KOPT-K1 (cell line): ENCODE measurements at regions not wholly inside any gene's neighbourhood (a gene's known extent, or its start where the extent isn't known, plus 50 kb on each side); places are given as distances from the start of the nearest gene placed in this dataset.
A peak's percentile ranks its signal among the peaks of the same experiment; 100 is the strongest.

Experiments used
- H3K27ac ChIP-seq: fragments of 200-600 bp; sonication (generic); 2 replicates; pipeline ENCODE4 v1.5.1; 2016; ENCODE audit warnings: antibody characterized with exemption, mild to moderate bottlenecking, low read depth, low read length; ENCODE audit not compliant: poor library complexity, severe bottlenecking
- H3K36me3 ChIP-seq: fragments of 200-600 bp; sonication (generic); 2 replicates; pipeline ENCODE4 v1.5.1; 2017; ENCODE audit warnings: antibody characterized with exemption, mild to moderate bottlenecking, low read length, moderate library complexity; ENCODE audit not compliant: insufficient read depth
- H3K9me3 ChIP-seq: fragments of 200-600 bp; sonication (generic); 2 replicates; pipeline ENCODE4 v1.5.1; 2017; ENCODE audit warnings: antibody characterized with exemption, low read length, mild to moderate bottlenecking; ENCODE audit not compliant: insufficient read depth, poor library complexity, severe bottlenecking

DNA sequence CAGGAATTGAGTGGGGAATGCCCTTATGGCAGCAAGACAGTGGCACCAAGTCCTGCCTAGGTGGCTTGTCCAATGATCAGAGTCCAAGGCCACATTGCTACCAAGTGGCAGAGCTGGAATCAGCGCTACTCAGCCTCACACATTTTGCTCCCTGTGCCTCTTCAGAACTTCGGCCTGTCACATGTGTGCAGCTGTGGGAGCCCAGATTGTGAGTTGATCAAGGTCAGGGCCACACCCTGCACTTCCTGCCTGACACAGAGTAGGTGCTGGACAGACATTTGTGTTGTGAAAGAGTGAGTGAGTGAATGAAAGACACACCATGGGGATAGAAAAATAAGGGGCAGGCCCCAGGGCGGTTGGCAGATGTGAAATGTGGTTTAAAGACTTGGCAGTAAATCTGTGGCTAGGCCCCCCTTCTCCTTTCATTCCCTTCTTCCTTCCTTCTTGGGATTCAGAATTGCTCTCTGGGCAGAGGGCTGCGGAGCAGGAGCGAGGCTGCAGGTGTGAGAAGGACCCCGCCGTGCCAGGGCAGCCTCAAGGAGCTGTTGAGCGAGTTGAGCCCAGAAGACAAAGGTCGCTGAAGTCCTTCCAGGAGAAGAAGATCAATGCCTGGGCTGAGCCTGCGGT is 83.5 kb downstream of the SLC25A47 start:
- Histone ChIP-seq H3K27ac (peak overlapping the region; percentile 5), H3K9me3 (no peaks in the 10 kb centered on the region), H3K36me3 (no peaks in the 10 kb centered on the region)

DNA sequence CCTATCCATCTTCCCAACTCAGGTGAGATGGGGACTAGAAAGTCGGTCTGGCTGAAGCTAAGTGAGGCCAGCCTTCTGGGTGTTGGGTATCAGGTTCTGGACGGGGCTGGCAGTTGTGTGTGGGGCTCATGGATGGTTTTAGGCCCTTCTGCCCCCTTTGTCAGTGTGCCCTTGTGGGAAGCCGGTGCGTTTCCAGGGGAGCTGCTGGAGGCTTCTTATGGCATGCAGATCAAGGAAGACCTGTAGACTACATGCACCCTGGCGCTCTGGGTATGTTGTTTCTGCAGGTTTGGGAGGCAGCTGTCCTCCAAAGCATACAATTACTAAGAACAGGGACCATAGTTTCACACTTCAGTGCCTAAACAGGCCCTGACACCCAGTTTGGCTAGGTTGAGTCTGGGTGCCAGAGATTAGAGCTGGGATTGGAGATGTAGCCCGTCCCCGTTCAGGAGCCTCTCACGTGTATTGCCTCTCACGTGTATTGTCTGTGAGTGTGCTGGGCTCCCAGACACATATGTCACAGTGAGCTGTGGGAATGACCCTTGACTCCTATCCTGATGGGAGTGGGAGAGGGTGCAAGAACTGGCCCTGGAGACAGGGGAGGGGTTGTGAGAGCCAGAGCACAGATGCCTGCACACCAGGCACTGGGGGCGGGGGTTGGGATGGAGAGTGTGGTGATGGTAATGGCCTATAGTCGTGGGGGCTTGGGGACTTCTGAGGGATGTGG is 84.4 kb downstream of the SLC25A47 start:
- Histone ChIP-seq H3K27ac (no peak overlapping the region), H3K9me3 (no peaks in the 10 kb centered on the region), H3K36me3 (no peaks in the 10 kb centered on the region)

DNA sequence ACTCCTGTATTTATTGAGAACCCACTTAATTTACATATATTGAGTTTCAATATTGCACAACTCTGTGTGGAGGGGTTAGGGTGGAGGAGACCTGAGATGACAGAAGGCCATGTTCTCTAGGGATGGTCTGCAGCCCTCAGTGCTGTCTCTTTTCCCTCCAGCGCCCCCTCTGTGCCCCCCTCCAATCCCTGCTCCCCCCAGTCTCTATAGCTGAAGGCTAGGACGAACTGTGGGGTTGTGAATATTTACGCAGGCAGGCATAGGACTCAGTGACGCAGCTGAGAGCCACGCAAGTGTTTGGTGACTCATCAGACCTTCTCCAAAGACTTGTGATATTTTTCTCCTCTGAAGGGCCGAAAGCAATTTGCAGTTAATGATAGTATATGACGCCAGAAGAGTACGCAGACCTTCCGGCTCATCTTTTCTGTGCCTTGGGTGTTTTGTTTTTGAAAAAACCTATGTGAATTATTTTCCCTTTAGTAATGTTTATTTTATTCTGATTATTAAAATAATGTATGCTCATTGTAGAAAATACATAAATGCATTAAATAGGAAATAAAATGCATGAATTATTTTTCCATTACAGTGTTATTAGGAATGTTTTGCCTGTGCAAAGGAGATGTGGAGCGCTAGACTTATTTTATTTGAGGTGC is 85.3 kb downstream of the SLC25A47 start:
- Histone ChIP-seq H3K27ac (no peak overlapping the region), H3K36me3 (no peaks in the 10 kb centered on the region)

DNA sequence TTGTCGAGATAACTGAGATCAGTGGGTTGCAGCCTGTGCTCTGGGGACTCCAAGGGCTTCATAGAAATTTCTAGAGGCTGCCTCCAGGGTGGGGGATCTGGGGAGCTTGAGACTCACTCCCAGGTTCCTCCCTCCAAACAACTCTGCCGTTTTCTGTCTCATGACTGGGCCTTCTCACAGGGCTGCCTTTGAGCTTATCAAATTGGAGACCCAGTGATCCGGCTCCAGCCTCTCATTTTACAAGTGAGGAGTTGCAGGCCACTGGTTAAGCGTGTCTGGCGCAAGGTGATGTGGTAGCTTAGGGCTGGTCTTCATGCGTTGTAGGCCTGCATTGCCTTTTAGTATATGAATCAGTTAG is 85.8 kb downstream of the SLC25A47 start:
- Histone ChIP-seq H3K9me3 (no peaks in the 10 kb centered on the region), H3K27ac (no peak overlapping the region), H3K36me3 (no peaks in the 10 kb centered on the region)

More for the DNA sequence above, 85.3 kb downstream of the SLC25A47 start:
- H3K9me3 ChIP-seq = no peaks in the 10 kb centered on the region

DNA sequence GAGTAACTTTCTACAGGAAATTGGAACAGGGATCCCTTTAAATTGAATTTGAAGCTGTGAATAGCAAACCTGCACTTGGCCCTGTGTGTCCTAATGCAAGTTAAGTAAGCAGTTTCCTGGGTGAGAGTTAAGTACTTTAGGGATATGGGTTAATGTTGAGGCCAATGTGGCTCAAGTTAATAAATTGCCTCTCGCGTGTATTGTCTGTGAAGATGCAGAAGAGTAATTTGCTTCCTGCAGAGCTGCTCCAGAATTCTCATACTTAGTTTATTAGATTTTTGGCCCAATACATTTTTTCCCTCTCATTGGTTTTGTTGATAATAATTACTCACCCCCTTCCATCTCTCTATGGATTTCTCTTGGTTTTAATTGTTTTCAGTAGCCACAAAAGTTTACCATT is 86.5 kb downstream of the SLC25A47 start:
- Histone ChIP-seq H3K27ac (no peak overlapping the region), H3K36me3 (no peaks in the 10 kb centered on the region), H3K9me3 (no peaks in the 10 kb centered on the region)

DNA sequence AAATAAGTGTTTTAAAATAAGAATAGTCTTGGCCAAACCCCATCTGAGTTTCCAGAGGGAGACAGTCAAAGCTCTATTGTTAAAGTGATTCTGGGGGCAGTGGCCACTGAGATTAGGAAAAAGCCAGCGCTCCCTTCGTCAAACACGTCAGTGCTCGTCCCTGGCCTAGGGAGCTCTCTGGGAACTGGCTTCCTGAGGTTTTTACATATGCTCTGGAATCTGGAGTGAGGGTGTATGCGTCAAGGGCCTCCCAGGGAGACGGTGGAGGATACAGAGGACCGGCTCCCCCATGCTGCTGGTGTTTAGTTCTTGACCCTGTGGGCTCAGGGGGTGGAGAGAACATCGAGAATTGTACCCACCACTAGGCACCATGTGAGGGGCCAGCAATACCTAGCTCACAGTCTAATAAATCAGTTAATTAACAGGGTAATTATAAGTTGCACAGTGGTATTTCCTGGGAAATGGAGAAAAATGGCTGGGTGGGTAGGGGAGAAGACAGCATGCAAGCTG is 87.0 kb downstream of the SLC25A47 start:
- no peak overlapping the region for H3K27ac ChIP-seq
- no peaks in the 10 kb centered on the region for H3K9me3 ChIP-seq
- no peaks in the 10 kb centered on the region for H3K36me3 ChIP-seq

DNA sequence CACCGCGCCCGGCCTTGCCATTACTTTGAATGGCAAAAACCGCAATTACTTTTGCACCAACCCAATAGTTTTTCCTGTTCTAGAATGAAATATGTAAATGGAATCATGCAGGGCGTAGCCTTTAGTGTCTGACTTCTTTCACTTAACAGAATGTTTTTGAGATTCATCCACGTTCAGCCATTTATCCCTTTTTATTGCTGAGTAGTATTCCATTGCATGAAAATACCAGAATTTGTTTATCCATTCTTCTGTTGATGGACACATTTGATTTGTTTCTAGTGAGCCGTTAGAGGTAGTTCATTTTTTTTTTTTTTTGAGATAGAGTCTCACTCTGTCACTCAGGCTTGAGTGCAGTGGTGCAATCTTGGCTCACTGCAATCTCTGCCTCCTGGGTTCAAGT is 90.6 kb downstream of the SLC25A47 start:
- no peaks in the 10 kb centered on the region for H3K9me3 ChIP-seq
- no peak overlapping the region for H3K27ac ChIP-seq
- no peaks in the 10 kb centered on the region for H3K36me3 ChIP-seq

DNA sequence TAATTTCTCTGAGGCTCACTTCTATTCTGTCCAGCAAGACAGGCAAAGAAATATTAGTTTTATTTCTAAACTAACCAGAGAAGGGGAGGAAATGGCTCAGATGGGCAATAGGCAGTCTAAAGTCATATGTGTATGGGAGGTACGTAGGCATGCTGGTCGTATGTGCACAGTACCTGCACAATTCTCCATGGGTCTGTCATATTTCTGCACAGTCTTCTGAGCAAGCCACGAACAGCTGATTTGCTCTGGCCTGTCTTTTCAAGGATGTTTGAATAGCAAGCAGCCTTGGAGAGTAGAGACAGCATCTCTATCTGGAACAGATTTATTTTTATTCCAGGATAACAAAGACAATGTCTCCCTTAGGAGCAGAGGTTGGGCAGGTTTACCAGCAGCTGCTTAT is 92.1 kb downstream of the SLC25A47 start:
- Histone ChIP-seq H3K9me3 (no peaks in the 10 kb centered on the region), H3K27ac (no peak overlapping the region), H3K36me3 (no peaks in the 10 kb centered on the region)

DNA sequence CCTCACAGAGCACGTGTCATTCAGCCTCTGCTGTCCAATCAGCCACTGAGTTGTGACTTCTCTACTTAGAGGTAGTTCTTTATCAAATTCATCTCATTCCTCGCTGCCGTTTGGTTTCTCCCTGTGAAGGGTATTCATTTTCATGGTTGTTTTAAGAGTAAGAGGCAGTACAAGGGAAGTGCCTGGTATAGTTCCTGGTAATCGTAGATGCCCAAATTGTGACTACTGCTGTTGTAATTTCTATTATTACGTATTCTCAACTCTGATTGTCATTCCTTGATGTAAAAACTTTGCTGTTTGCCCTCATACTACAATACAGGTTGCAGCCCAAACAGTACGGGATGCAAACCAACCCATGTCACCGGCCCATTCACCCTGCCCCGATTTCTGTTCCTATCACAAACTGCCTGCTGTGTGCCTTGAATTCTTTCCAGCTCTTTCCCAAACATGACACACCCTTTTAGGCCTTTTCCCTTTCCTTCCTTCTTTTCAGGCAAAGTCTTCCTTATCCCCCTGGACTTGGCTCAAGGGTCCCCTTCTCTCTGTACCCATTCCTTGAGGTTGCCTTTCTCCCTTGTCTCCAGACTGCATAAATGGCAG is 93.0 kb downstream of the SLC25A47 start:
- Histone ChIP-seq H3K27ac (no peak overlapping the region), H3K36me3 (no peaks in the 10 kb centered on the region), H3K9me3 (no peaks in the 10 kb centered on the region)

DNA sequence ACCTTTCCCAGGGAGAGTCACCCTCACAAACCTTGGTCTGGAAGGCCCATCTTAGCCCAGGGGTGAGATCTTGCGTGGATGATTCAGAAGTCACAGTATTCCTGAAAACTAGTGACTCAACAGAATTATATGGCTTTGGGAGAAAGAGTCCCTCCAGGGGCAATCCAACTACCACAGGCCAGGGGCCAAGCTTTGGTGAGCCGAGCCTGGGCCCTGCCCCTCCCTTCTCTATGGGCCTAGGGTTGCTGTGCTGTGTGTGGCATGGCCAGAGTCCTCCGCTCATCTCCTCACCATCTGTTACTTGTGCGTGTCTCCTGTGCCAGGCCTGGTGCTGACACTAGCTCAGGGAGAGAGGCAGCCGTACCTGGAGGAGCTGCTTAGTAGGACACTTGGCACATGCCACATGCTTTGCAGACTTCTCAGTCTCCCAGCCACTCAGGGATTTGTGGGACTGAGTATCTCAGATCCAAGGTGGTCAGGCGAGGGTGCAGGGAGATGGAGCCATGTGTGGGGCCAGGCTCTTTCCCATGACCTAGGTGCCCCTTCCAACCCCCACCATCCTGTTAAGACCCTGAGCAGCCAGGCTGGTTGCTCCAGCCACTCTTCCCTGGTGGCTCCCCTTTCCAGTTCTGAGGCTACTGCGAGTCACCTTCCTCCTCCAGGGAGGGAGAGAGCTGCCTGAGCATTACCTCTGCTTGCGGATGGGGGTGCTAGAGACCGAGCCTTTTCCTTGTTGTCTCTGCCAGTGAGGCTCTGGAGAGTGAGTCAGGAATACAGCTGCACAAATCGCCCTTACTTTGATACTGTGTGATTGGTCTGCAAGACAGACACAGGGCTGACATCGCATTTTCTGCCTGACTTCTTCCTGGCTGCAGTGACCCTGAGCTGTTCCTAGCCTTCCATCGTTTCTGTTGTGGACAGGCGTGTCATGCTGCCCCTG is 94.1 kb downstream of the SLC25A47 start:
- Histone ChIP-seq H3K36me3 (no peaks in the 10 kb centered on the region), H3K9me3 (no peaks in the 10 kb centered on the region), H3K27ac (no peak overlapping the region)

DNA sequence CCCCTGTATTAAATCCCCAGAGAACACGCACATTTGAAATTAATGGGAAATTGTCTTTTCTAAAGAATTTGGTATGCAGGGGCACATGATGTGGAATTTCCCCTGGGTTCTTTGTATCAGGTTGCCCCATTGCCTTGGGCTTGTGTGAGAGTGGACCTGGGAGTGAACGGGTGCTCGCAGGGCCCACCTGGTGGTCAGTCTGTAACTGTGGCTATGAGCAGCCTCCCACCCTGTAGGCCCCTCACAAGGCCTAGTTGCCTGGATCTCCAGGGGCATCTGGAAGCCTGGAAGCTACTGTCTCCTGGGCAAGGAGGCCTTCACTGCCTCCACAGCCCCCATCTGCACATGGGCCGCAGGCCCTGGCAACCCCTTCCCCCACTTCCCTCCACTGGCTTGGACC is 96.7 kb downstream of the SLC25A47 start:
- Histone ChIP-seq H3K36me3 (no peaks in the 10 kb centered on the region), H3K27ac (no peak overlapping the region), H3K9me3 (no peaks in the 10 kb centered on the region)

DNA sequence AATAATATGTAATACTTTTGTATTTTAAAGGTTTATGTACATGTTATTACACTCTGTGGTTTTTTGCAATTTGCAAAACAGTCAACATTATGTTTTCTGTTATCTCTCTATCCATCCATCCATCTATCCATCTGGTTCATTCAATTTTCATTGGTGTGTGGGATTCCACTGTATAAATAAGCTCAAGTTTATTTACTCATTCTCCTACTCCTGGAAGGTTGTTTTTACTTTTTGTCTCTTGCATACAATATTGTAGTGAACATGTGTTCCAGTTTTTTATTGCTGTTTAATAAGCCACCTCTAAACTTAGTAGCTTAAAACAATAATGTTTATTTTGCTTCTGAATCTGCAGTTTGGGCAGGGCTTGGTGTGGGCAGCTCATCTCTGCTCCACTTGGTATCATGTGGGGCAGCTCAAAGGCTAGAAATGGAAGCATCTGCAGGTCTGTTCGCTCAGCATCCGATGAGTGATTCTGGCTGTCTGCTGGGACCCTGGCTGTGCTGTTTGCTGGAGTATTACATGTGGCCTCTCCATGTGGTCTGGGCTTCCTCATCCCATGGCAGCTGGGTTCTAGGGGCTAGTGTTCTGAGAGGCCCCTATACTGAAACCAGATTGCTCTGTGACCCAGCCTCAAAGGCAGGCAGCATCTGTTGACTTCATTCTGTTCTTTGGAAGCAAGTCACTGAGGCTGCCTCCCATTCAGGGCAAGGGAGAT is 98.8 kb downstream of the SLC25A47 start:
- Histone ChIP-seq H3K27ac (no peak overlapping the region), H3K9me3 (no peaks in the 10 kb centered on the region), H3K36me3 (no peaks in the 10 kb centered on the region)

DNA sequence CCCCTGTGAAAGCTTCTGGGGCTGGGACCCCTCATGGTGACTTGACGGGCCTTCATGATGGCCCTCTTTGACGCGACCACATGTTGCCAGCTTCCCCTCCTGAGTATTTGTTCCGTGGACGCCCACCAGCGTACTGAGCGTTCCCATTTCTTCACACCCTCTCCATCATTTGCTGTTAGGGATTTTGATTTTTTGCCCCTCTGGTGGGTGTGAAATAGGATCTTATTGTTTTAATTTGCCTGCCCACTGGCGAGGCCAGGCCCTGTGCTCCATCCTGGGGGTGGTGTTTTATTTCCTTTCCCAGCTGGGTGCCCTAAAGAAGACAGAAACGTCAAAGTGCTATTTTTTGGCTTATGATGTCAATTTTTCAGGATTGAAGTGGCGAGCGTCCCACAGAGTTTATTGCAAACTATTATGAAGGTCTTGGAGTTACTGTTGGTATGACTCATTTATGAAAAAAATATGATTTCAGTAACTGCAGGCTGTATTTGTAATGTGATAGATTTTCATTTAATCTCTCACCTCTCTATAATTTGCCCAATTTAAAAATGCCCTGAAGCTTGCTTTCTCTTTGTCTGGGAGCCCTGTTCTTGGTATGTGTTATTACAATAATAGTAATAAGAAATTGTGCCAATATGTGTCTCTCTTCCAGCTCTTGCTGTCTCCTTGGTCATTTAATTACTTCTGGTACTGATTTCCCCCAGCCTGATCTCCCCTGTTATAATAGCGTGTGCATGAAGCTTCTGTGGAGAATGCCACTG is 99.6 kb downstream of the SLC25A47 start:
- Histone ChIP-seq H3K9me3 (no peaks in the 10 kb centered on the region), H3K27ac (no peak overlapping the region), H3K36me3 (no peaks in the 10 kb centered on the region)
